ENCODE measurements at regions not wholly inside any gene's neighbourhood (a gene's known extent, or its start where the extent isn't known, plus 50 kb on each side); places are given as distances from the start of the nearest gene placed in this dataset.

DNA sequence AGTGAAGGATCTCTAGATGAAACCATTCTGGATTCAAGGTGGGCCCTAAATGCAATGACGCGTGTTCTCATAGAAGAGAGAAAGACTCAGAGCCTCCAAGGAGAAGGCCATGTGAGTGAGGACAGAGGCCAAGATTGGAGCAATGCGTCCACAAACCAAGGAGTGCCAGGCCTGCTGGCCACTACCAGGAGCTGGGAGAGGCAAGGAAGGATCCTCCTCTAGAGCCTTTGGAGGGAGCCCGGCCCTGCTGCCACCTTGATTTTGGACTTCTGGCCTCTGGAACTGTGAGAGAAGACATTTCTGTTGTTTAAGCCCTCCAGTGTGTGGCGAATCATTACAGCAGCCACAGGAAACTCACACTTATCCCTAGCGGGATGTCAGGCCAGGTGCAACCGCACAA lies 52.7 kb upstream of the SHANK2 start:
- no peak for DNase-seq

DNA sequence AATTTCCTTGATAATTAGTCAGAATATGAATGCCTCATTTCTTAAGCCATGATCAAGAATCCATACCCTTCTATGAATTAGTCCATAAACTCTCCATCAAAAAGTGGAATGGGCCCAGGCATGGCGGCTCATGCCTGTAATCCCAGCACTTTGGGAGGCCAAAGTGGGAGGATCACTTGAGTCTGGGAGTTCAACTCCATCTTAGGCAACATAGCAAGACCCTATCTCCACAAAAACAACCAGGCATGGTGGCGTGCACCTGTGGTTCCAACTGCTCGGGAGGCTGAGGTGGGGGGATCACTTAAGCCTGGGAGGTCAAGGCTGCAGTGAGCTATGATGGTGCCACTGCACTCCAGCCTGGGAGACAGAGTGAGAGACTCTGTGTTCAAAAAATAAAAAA lies 52.1 kb upstream of the SHANK2 start:
- no peak for TF ChIP-seq CTCF (IDR thresholded peaks at IDR 0.05; ENCODE audit: control extremely low read depth, extremely low read depth)
- no peak overlapping the region for H3K9ac ChIP-seq (ENCODE audit: insufficient read depth in 1 of 2, low read length in 2 of 2)
- no peaks in the 10 kb centered on the region for H3K36me3 ChIP-seq (ENCODE audit: control insufficient read depth in 4 of 4, insufficient read depth in 4 of 4, low read length in 4 of 4)
- peaks cover 0 to 13% (median 2%) of the 10 kb centered on the region in 5 donors for H3K4me1 ChIP-seq (ENCODE audit: control insufficient read depth in 5 of 5, insufficient read depth in 5 of 5, low read length in 5 of 5)
- 88 to 97% methylated on average over 3 of the region's 3 CpGs for WGBS, 2 donors
- ATAC-seq (ENCODE audit: insufficient read depth, low FRiP score) (no peak), DNase-seq (no peak)
- no peaks in the 10 kb centered on the region for H3K9me3 ChIP-seq (ENCODE audit: control insufficient read depth in 4 of 4, insufficient read depth in 3 of 4, low read length in 3 of 4)
- H3K27ac ChIP-seq (ENCODE audit: low read depth in 1 of 2, low read length in 1 of 2): no peak overlapping the region
- H3K4me3 ChIP-seq: no peak overlapping the region
- no peaks in the 10 kb centered on the region for H3K27me3 ChIP-seq (ENCODE audit: control insufficient read depth in 3 of 3, insufficient read depth in 3 of 3, low read length in 2 of 3)

More for the DNA sequence above, 52.7 kb upstream of the SHANK2 start:
- Histone ChIP-seq H3K36me3 (ENCODE audit: control insufficient read depth in 4 of 4, insufficient read depth in 4 of 4, low read length in 4 of 4) (no peaks in the 10 kb centered on the region), H3K27ac (ENCODE audit: low read depth in 1 of 2, low read length in 1 of 2) (no peak overlapping the region), H3K27me3 (ENCODE audit: control insufficient read depth in 3 of 3, insufficient read depth in 3 of 3, low read length in 2 of 3) (no peaks in the 10 kb centered on the region), H3K9ac (ENCODE audit: insufficient read depth in 1 of 2, low read length in 2 of 2) (no peak overlapping the region), H3K4me3 (no peak overlapping the region), H3K4me1 (ENCODE audit: control insufficient read depth in 5 of 5, insufficient read depth in 5 of 5, low read length in 5 of 5) (peaks cover 0 to 13% (median 2%) of the 10 kb centered on the region in 5 donors), H3K9me3 (ENCODE audit: control insufficient read depth in 4 of 4, insufficient read depth in 3 of 4, low read length in 3 of 4) (no peaks in the 10 kb centered on the region)
- TF ChIP-seq CTCF (IDR thresholded peaks at IDR 0.05; ENCODE audit: control extremely low read depth, extremely low read depth): no peak
- no peak for ATAC-seq (ENCODE audit: insufficient read depth, low FRiP score)
- 92 to 93% methylated on average over 7 of the region's 7 CpGs for WGBS, 2 donors

DNA sequence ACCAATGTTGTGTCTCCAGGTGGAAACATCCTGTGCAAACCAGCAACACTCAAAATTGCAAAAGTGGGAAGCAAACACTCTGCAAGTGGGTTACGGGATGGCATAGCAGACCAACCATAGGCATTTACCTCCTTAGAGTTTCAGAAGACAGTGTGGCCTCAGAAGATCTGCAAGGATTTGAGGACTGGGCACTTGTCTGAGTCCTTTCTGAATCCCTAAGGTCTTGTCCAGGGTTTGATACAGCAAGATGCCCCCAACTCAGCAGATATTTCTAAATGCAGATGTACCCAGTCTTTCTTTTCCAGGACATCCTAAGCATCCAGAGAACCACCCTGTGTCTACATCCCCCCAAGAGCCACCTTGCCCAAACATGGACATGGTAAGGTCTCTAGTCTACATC lies 51.7 kb upstream of the SHANK2 start:
- Histone ChIP-seq H3K27ac (ENCODE audit: low read depth in 1 of 2, low read length in 1 of 2) (no peak overlapping the region), H3K36me3 (ENCODE audit: control insufficient read depth in 4 of 4, insufficient read depth in 4 of 4, low read length in 4 of 4) (no peaks in the 10 kb centered on the region), H3K4me1 (ENCODE audit: control insufficient read depth in 5 of 5, insufficient read depth in 5 of 5, low read length in 5 of 5) (peaks cover 0 to 13% (median 2%) of the 10 kb centered on the region in 5 donors), H3K4me3 (no peak overlapping the region), H3K27me3 (ENCODE audit: control insufficient read depth in 3 of 3, insufficient read depth in 3 of 3, low read length in 2 of 3) (no peaks in the 10 kb centered on the region), H3K9me3 (ENCODE audit: control insufficient read depth in 4 of 4, insufficient read depth in 3 of 4, low read length in 3 of 4) (no peaks in the 10 kb centered on the region), H3K9ac (ENCODE audit: insufficient read depth in 1 of 2, low read length in 2 of 2) (no peak overlapping the region)
- ATAC-seq (ENCODE audit: insufficient read depth, low FRiP score) (no peak), DNase-seq (no peak)
- no peak for TF ChIP-seq CTCF (IDR thresholded peaks at IDR 0.05; ENCODE audit: control extremely low read depth, extremely low read depth)
- WGBS, 2 donors: 99 to 100% methylated on average over 1 of the region's 1 CpG

DNA sequence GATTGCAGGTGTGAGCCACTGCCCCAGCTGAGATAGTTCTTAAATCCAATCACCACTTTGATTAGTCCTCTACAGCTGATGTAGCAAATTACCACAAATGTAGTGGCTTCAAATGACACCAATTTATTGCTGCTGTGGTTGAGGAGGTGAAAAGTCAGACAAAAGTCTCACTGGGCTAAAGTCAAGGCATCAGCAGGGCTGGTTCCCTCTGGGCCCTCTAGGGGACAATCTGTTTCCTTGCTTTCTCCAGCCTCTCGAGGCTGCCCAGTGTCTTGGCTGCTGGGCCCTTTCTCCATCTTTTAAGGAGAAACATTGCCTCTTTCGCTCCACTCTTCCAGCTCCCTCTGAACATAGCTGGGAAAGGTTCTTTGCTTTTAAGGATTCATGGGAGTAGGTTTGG lies 50.5 kb upstream of the SHANK2 start:
- Histone ChIP-seq H3K9ac (ENCODE audit: insufficient read depth in 1 of 2, low read length in 2 of 2) (no peak overlapping the region), H3K27ac (ENCODE audit: low read depth in 1 of 2, low read length in 1 of 2) (no peak overlapping the region), H3K9me3 (ENCODE audit: control insufficient read depth in 4 of 4, insufficient read depth in 3 of 4, low read length in 3 of 4) (no peaks in the 10 kb centered on the region), H3K36me3 (ENCODE audit: control insufficient read depth in 4 of 4, insufficient read depth in 4 of 4, low read length in 4 of 4) (no peaks in the 10 kb centered on the region), H3K27me3 (ENCODE audit: control insufficient read depth in 3 of 3, insufficient read depth in 3 of 3, low read length in 2 of 3) (no peaks in the 10 kb centered on the region), H3K4me3 (no peak overlapping the region), H3K4me1 (ENCODE audit: control insufficient read depth in 5 of 5, insufficient read depth in 5 of 5, low read length in 5 of 5) (peaks cover 0 to 13% (median 2%) of the 10 kb centered on the region in 5 donors)
- TF ChIP-seq CTCF (IDR thresholded peaks at IDR 0.05; ENCODE audit: control extremely low read depth, extremely low read depth): no peak
- DNase-seq (no peak), ATAC-seq (ENCODE audit: insufficient read depth, low FRiP score) (no peak)
- WGBS, 2 donors: 69 to 78% methylated on average over 2 of the region's 2 CpGs

Data from lung (tissue), 11 donors.